Glutamatergic neuron (in vitro differentiated cells): ENCODE measurements at regions not wholly inside any gene's neighbourhood (a gene's known extent, or its start where the extent isn't known, plus 50 kb on each side); places are given as distances from the start of the nearest gene placed in this dataset.

ENCODE experiments used
- DNase-seq: peaks from one replicate; pipeline ENCODE4 v3.0.0; 2022
- H3K27ac Mint-ChIP-seq: one replicate; pipeline ENCODE4 v1.8.0; 2020; ENCODE audit warnings: mild to moderate bottlenecking, mixed read lengths, inconsistent platforms; ENCODE audit not compliant: unreplicated experiment
- H3K27me3 Mint-ChIP-seq: one replicate; pipeline ENCODE4 v1.8.0; 2020; ENCODE audit warnings: mild to moderate bottlenecking, moderate library complexity, mixed read lengths, inconsistent platforms; ENCODE audit not compliant: unreplicated experiment
- H3K36me3 Mint-ChIP-seq: one replicate; pipeline ENCODE4 v1.8.0; 2020; ENCODE audit warnings: mild to moderate bottlenecking, mixed read lengths, inconsistent platforms; ENCODE audit not compliant: unreplicated experiment
- H3K4me1 Mint-ChIP-seq: one replicate; pipeline ENCODE4 v1.8.0; 2020; ENCODE audit warnings: mild to moderate bottlenecking, low read depth, mixed read lengths, inconsistent platforms; ENCODE audit not compliant: unreplicated experiment
- H3K4me3 Mint-ChIP-seq: one replicate; pipeline ENCODE4 v1.8.0; 2020; ENCODE audit warnings: mild to moderate bottlenecking, mixed read lengths, inconsistent platforms; ENCODE audit not compliant: unreplicated experiment
- H3K9me3 Mint-ChIP-seq: one replicate; pipeline ENCODE4 v1.8.0; 2020; ENCODE audit warnings: mild to moderate bottlenecking, moderate library complexity, mixed read lengths, inconsistent platforms; ENCODE audit not compliant: unreplicated experiment
- CTCF ChIP-seq: fragments of 200-600 bp; sonication (generic); IDR thresholded peaks from one replicate; pipeline ENCODE4 v1.5.0; 2021; ENCODE audit not compliant: partially characterized antibody, unreplicated experiment

GRCh38 chr11:38553148-38553547, 1955.1 kb upstream of the RAG2 start:
- no peak for DNase-seq
- Mint-ChIP-seq H3K4me3 (no peak overlapping the region), H3K4me1 (no peaks in the 10 kb centered on the region), H3K9me3 (no peaks in the 10 kb centered on the region), H3K27me3 (no peaks in the 10 kb centered on the region), H3K27ac (no peak overlapping the region), H3K36me3 (no peaks in the 10 kb centered on the region)
- no peak for TF ChIP-seq CTCF

GRCh38 chr11:38547462-38547861, 1949.4 kb upstream of the RAG2 start:
- no peak for TF ChIP-seq CTCF
- no peak for DNase-seq
- H3K27me3 Mint-ChIP-seq = no peaks in the 10 kb centered on the region
- no peak overlapping the region for H3K27ac Mint-ChIP-seq
- no peaks in the 10 kb centered on the region for H3K9me3 Mint-ChIP-seq
- no peak overlapping the region for H3K4me3 Mint-ChIP-seq
- H3K36me3 Mint-ChIP-seq = no peaks in the 10 kb centered on the region
- H3K4me1 Mint-ChIP-seq = no peaks in the 10 kb centered on the region

- no peak for TF ChIP-seq CTCF
- Mint-ChIP-seq H3K36me3 (no peaks in the 10 kb centered on the region), H3K4me3 (no peak overlapping the region), H3K9me3 (no peaks in the 10 kb centered on the region), H3K27me3 (no peaks in the 10 kb centered on the region), H3K27ac (no peak overlapping the region), H3K4me1 (peaks cover 5% of the 10 kb centered on the region)
- no peak for DNase-seq
Measured at GRCh38 chr11:38543986-38544385, 1946.0 kb upstream of the RAG2 start.

- Mint-ChIP-seq H3K9me3 (peaks cover under 1% of the 10 kb centered on the region), H3K4me1 (peaks cover 5% of the 10 kb centered on the region), H3K27ac (no peak overlapping the region), H3K36me3 (no peaks in the 10 kb centered on the region), H3K27me3 (no peaks in the 10 kb centered on the region), H3K4me3 (no peak overlapping the region)
- TF ChIP-seq CTCF = no peak
- no peak for DNase-seq
Measured at GRCh38 chr11:38543311-38543710, 1945.3 kb upstream of the RAG2 start.

- H3K27ac Mint-ChIP-seq = no peak overlapping the region
- no peak for TF ChIP-seq CTCF
- no peak overlapping the region for H3K4me3 Mint-ChIP-seq
- DNase-seq = no peak
- H3K36me3 Mint-ChIP-seq = peaks cover 5% of the 10 kb centered on the region
- peaks cover 5% of the 10 kb centered on the region for H3K4me1 Mint-ChIP-seq
- peaks cover 5% of the 10 kb centered on the region for H3K9me3 Mint-ChIP-seq
- peaks cover 3% of the 10 kb centered on the region for H3K27me3 Mint-ChIP-seq
Measured at GRCh38 chr11:38538866-38539680, 1941.0 kb upstream of the RAG2 start.
